WTC11 (cell line): ENCODE measurements at regions not wholly inside any gene's neighbourhood (a gene's known extent, or its start where the extent isn't known, plus 50 kb on each side); places are given as distances from the start of the nearest gene placed in this dataset.

Experiments used
- ATAC-seq: fragments of 200-7000 bp; cut with Tn5 transposase; 2 replicates; pipeline ENCODE4 v1.10.0; 2021; ENCODE audit warnings: mild to moderate bottlenecking, moderate library complexity
- CTCF ChIA-PET: fragments of 300-600 bp; sonication (Branson Sonifier 250); formaldehyde crosslinking; loops from one replicate; lab custom pipeline; 2021; ENCODE audit warnings: antibody characterized with exemption; lab: Charles Lee
- POLR2A ChIA-PET: fragments of 350-600 bp; sonication (Branson Sonifier 250); formaldehyde crosslinking; loops from one replicate; lab custom pipeline; 2021; ENCODE audit warnings: antibody characterized with exemption; lab: Charles Lee
- DNase-seq: peaks from one replicate; pipeline ENCODE4 v3.0.0; 2021; ENCODE audit warnings: low spot score
- H3K27ac Mint-ChIP-seq: 2 replicates; pipeline ENCODE4 v1.8.0; 2021; ENCODE audit warnings: mixed read lengths
- H3K27me3 Mint-ChIP-seq: 2 replicates; pipeline ENCODE4 v1.8.0; 2021; ENCODE audit warnings: low read depth, mild to moderate bottlenecking, moderate library complexity, mixed read lengths
- H3K36me3 Mint-ChIP-seq: 2 replicates; pipeline ENCODE4 v1.8.0; 2021; ENCODE audit warnings: mixed read lengths
- H3K4me1 Mint-ChIP-seq: 2 replicates; pipeline ENCODE4 v1.8.0; 2022; ENCODE audit warnings: mixed read lengths
- H3K4me3 Mint-ChIP-seq: 2 replicates; pipeline ENCODE4 v1.8.0; 2021; ENCODE audit warnings: mild to moderate bottlenecking, moderate library complexity, mixed read lengths
- H3K9me3 Mint-ChIP-seq: 2 replicates; pipeline ENCODE4 v1.8.0; 2021; ENCODE audit warnings: mixed read lengths
- CBFB ChIP-seq: sonication (generic); formaldehyde crosslinking; IDR thresholded peaks from 2 replicates; pipeline ENCODE4 v1.8.1; 2022; ENCODE audit warnings: mild to moderate bottlenecking, low read depth, missing genetic modification reagents
- ERG ChIP-seq: fragments of 250-450 bp; sonication (Bioruptor Pico); IDR thresholded peaks from 2 replicates; pipeline ENCODE4 v1.8.0; 2021; ENCODE audit warnings: mild to moderate bottlenecking
- ESRRA ChIP-seq: sonication (generic); formaldehyde crosslinking; IDR thresholded peaks from 2 replicates; pipeline ENCODE4 v1.8.1; 2022; ENCODE audit warnings: mild to moderate bottlenecking, missing genetic modification reagents, borderline replicate concordance
- HMGA2 ChIP-seq: fragments of 250-450 bp; sonication (Bioruptor Pico); IDR thresholded peaks from 2 replicates; pipeline ENCODE4 v1.4.0; 2021; ENCODE audit warnings: mild to moderate bottlenecking, moderate library complexity
- IRF2 ChIP-seq: sonication (generic); formaldehyde crosslinking; IDR thresholded peaks from 2 replicates; pipeline ENCODE4 v1.8.0; 2022; ENCODE audit warnings: low read depth, missing genetic modification reagents, borderline replicate concordance
- JUN ChIP-seq: sonication (generic); formaldehyde crosslinking; IDR thresholded peaks from 2 replicates; pipeline ENCODE4 v1.8.0; 2023; ENCODE audit warnings: mild to moderate bottlenecking, missing genetic modification reagents
- MAX ChIP-seq: sonication (generic); formaldehyde crosslinking; IDR thresholded peaks from 2 replicates; pipeline ENCODE4 v1.8.0; 2022; ENCODE audit warnings: mild to moderate bottlenecking, missing genetic modification reagents
- SMAD4 ChIP-seq: sonication (generic); formaldehyde crosslinking; IDR thresholded peaks from 2 replicates; pipeline ENCODE4 v1.8.0; 2022; ENCODE audit warnings: mild to moderate bottlenecking, missing genetic modification reagents
- SP1 ChIP-seq: sonication (generic); formaldehyde crosslinking; conservative IDR thresholded peaks from 2 replicates; pipeline ENCODE4 v1.8.1; 2022; ENCODE audit warnings: missing genetic modification reagents
- TEAD1 ChIP-seq: sonication (generic); formaldehyde crosslinking; IDR thresholded peaks from 2 replicates; pipeline ENCODE4 v1.8.0; 2022; ENCODE audit warnings: mild to moderate bottlenecking, missing genetic modification reagents
- USF1 ChIP-seq: sonication (generic); formaldehyde crosslinking; IDR thresholded peaks from 2 replicates; pipeline ENCODE4 v1.8.0; 2022; ENCODE audit warnings: mild to moderate bottlenecking, missing genetic modification reagents
- ZNF138 ChIP-seq: sonication (generic); formaldehyde crosslinking; conservative IDR thresholded peaks from 2 replicates; pipeline ENCODE4 v1.8.1; 2022; ENCODE audit warnings: mild to moderate bottlenecking, moderate library complexity, missing genetic modification reagents
- ZNF219 ChIP-seq: sonication (generic); formaldehyde crosslinking; IDR thresholded peaks from 2 replicates; pipeline ENCODE4 v1.8.0; 2023; ENCODE audit warnings: missing genetic modification reagents, mild to moderate bottlenecking, borderline replicate concordance
- ZNF232 ChIP-seq: sonication (generic); formaldehyde crosslinking; IDR thresholded peaks from 2 replicates; pipeline ENCODE4 v1.8.0; 2022; ENCODE audit warnings: mild to moderate bottlenecking, missing genetic modification reagents
- ZNF416 ChIP-seq: fragments of 250-450 bp; sonication (Bioruptor Pico); IDR thresholded peaks from 2 replicates; pipeline ENCODE4 v1.9.0; 2021; ENCODE audit warnings: mild to moderate bottlenecking, inconsistent platforms
- ZNF423 ChIP-seq: fragments of 250-450 bp; sonication (Bioruptor Pico); IDR thresholded peaks from 2 replicates; pipeline ENCODE4 v2.1.2; 2022; ENCODE audit warnings: mild to moderate bottlenecking, moderate library complexity
- ZNF671 ChIP-seq: fragments of 250-450 bp; sonication (Bioruptor Pico); IDR thresholded peaks from 2 replicates; pipeline ENCODE4 v1.8.0; 2021; ENCODE audit warnings: mild to moderate bottlenecking
- TF ChIP-seq, protein P1 (sequence below): sonication (generic); formaldehyde crosslinking; conservative IDR thresholded peaks from 2 replicates; pipeline ENCODE4 v1.8.1; 2023; ENCODE audit warnings: mild to moderate bottlenecking, low read depth, missing genetic modification reagents, moderate library complexity
- TF ChIP-seq, protein P2 (sequence below): sonication (generic); formaldehyde crosslinking; IDR thresholded peaks from 2 replicates; pipeline ENCODE4 v1.8.0; 2023; ENCODE audit warnings: mild to moderate bottlenecking, missing genetic modification reagents
- TF ChIP-seq, protein P3 (sequence below): sonication (generic); formaldehyde crosslinking; IDR thresholded peaks from 2 replicates; pipeline ENCODE4 v1.8.1; 2023; ENCODE audit warnings: mild to moderate bottlenecking, missing genetic modification reagents

DNA sequence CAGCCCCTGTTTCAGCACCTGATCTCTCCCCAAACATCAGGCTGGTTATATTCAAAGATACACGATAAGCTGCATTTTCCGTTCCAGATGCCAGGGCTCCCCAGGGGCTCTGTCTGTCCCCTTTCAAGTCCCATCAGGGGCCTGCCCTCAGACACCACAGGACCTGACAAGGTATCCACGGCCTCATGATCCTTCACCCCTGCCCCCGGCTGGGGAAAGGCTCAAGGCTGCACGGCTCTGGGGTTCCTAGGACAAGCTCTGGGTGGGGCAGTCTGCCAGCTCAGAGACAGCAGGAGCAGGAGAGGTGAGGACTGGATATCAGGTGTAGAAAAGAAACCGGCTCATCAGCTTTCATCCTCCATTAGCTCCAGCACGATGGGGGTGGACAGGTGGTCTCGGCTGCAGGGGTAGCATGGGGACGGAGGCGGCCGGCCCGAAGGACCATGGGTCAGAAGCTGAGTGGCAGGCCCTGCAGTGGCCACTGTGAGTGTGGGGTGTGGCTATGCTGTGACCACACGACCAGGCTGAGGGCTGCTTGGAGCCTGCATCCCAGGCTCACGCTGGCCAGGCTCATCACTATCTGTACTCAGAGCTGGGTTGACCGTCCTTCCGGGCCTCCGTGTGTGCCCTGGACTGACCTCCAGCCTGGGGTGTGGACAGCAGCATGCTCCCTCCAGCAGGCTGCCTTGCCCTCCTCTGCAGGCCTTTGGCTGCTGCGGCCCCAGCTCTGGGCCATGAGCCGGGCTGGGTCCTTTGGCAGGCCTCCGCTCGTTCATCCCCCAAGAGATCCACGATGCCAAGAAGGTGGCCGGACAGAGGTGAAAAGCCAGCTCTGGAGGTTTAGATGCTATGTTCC, 386.2 kb downstream of the THBS2 start:
- Mint-ChIP-seq H3K4me1 (no peaks in the 10 kb centered on the region), H3K4me3 (no peak overlapping the region), H3K27ac (0 out of 2 replicates have a peak overlapping the region, but pooled peaks have one; percentile 3), H3K36me3 (no peaks in the 10 kb centered on the region), H3K9me3 (no peaks in the 10 kb centered on the region), H3K27me3 (no peaks in the 10 kb centered on the region)
- TF ChIP-seq HMGA2: no peak
- TF ChIP-seq SMAD4: no peak
- TF ChIP-seq ZNF423 (CRISPR knock-in tag): no peak
- TF ChIP-seq, protein P1, sequence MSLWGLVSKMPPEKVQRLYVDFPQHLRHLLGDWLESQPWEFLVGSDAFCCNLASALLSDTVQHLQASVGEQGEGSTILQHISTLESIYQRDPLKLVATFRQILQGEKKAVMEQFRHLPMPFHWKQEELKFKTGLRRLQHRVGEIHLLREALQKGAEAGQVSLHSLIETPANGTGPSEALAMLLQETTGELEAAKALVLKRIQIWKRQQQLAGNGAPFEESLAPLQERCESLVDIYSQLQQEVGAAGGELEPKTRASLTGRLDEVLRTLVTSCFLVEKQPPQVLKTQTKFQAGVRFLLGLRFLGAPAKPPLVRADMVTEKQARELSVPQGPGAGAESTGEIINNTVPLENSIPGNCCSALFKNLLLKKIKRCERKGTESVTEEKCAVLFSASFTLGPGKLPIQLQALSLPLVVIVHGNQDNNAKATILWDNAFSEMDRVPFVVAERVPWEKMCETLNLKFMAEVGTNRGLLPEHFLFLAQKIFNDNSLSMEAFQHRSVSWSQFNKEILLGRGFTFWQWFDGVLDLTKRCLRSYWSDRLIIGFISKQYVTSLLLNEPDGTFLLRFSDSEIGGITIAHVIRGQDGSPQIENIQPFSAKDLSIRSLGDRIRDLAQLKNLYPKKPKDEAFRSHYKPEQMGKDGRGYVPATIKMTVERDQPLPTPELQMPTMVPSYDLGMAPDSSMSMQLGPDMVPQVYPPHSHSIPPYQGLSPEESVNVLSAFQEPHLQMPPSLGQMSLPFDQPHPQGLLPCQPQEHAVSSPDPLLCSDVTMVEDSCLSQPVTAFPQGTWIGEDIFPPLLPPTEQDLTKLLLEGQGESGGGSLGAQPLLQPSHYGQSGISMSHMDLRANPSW (CRISPR knock-in tag): no peak
- TF ChIP-seq ZNF232 (CRISPR knock-in tag): no peak
- TF ChIP-seq ERG: no peak
- TF ChIP-seq, protein P2, sequence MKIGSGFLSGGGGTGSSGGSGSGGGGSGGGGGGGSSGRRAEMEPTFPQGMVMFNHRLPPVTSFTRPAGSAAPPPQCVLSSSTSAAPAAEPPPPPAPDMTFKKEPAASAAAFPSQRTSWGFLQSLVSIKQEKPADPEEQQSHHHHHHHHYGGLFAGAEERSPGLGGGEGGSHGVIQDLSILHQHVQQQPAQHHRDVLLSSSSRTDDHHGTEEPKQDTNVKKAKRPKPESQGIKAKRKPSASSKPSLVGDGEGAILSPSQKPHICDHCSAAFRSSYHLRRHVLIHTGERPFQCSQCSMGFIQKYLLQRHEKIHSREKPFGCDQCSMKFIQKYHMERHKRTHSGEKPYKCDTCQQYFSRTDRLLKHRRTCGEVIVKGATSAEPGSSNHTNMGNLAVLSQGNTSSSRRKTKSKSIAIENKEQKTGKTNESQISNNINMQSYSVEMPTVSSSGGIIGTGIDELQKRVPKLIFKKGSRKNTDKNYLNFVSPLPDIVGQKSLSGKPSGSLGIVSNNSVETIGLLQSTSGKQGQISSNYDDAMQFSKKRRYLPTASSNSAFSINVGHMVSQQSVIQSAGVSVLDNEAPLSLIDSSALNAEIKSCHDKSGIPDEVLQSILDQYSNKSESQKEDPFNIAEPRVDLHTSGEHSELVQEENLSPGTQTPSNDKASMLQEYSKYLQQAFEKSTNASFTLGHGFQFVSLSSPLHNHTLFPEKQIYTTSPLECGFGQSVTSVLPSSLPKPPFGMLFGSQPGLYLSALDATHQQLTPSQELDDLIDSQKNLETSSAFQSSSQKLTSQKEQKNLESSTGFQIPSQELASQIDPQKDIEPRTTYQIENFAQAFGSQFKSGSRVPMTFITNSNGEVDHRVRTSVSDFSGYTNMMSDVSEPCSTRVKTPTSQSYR (CRISPR knock-in tag): no peak
- no peak for TF ChIP-seq JUN (CRISPR knock-in tag)
- no peak for TF ChIP-seq ZNF416 (CRISPR knock-in tag)
- no peak for DNase-seq
- no peak for ATAC-seq
- ChIA-PET CTCF (interaction anchor here (1.0 to 1.1 kb wide), 2 partner anchors 24 to 416 kb away, joined by 4 to 5 read pairs; no protein-coding TSS in a partner anchor), POLR2A (no interaction called here)

DNA sequence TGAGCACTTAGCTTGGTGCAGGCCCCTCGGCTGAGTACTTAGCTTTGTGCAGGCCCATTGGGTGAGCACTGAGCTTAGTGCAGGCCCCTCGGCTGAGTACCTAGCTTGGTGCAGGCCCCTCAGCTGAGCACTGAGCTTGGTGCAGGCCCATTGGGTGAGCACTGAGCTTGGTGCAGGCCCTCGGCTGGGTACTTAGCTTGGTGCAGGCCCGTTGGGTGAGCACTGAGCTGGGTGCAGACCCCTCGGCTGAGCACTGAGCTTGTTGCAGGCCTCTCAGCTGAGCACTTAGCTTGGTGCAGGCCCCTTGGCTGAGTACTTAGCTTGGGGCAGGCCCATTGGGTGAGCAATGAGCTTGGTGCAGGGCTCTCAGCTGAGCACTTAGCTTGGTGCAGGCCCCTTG, 387.1 kb downstream of the THBS2 start:
- CTCF ChIA-PET: interaction anchor here (1.0 to 1.1 kb wide), 2 partner anchors 25 to 415 kb away, joined by 4 to 5 read pairs; no protein-coding TSS in a partner anchor
- H3K4me1 Mint-ChIP-seq: no peaks in the 10 kb centered on the region

GRCh38 chr6:168865522-168865921, 388.1 kb downstream of the THBS2 start:
- Mint-ChIP-seq H3K27ac (no peak overlapping the region), H3K36me3 (no peaks in the 10 kb centered on the region), H3K4me1 (no peaks in the 10 kb centered on the region), H3K4me3 (no peak overlapping the region), H3K27me3 (no peaks in the 10 kb centered on the region), H3K9me3 (no peaks in the 10 kb centered on the region)
- ATAC-seq (no peak), DNase-seq (no peak)
- ChIA-PET CTCF (no interaction called here), POLR2A (no interaction called here)
- no peak for TF ChIP-seq JUN (CRISPR knock-in tag)
- TF ChIP-seq ZNF416 (CRISPR knock-in tag): no peak
- TF ChIP-seq ESRRA: no peak
- TF ChIP-seq ZNF671 (CRISPR knock-in tag): no peak
- no peak for TF ChIP-seq ZNF138 (CRISPR knock-in tag)
- TF ChIP-seq TEAD1 (CRISPR knock-in tag): no peak
- TF ChIP-seq, protein P3, sequence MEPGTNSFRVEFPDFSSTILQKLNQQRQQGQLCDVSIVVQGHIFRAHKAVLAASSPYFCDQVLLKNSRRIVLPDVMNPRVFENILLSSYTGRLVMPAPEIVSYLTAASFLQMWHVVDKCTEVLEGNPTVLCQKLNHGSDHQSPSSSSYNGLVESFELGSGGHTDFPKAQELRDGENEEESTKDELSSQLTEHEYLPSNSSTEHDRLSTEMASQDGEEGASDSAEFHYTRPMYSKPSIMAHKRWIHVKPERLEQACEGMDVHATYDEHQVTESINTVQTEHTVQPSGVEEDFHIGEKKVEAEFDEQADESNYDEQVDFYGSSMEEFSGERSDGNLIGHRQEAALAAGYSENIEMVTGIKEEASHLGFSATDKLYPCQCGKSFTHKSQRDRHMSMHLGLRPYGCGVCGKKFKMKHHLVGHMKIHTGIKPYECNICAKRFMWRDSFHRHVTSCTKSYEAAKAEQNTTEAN (CRISPR knock-in tag): no peak
- TF ChIP-seq, protein P2 (CRISPR knock-in tag): no peak
- no peak for TF ChIP-seq MAX (CRISPR knock-in tag)
- no peak for TF ChIP-seq CBFB (CRISPR knock-in tag)
- no peak for TF ChIP-seq SMAD4

More for the DNA sequence above, 387.1 kb downstream of the THBS2 start:
- TF ChIP-seq ZNF219 (CRISPR knock-in tag): no peak
- TF ChIP-seq ZNF232 (CRISPR knock-in tag): no peak
- TF ChIP-seq USF1 (CRISPR knock-in tag): no peak
- no peak for TF ChIP-seq IRF2 (CRISPR knock-in tag)
- no peak for TF ChIP-seq SP1 (CRISPR knock-in tag)
- POLR2A ChIA-PET: no interaction called here
- Mint-ChIP-seq H3K27ac (no peak overlapping the region), H3K9me3 (no peaks in the 10 kb centered on the region), H3K27me3 (no peaks in the 10 kb centered on the region), H3K4me3 (no peak overlapping the region), H3K36me3 (no peaks in the 10 kb centered on the region)
- no peak for ATAC-seq
- DNase-seq: no peak
